Kidney (tissue), 13 donors: ENCODE measurements at regions not wholly inside any gene's neighbourhood (a gene's known extent, or its start where the extent isn't known, plus 50 kb on each side); places are given as distances from the start of the nearest gene placed in this dataset.
"Not testable (repeated sequence)": the region's sequence is repeated elsewhere in the genome, so short reads cannot be mapped to it uniquely, and the experiment has no call there.

Source experiments
- DNase-seq, 5 donors: peaks; one replicate each; pipeline ENCODE4 v3.0.0-alpha.2; 2013 to 2020
- FAIRE-seq: peaks from 2 replicates; lab custom pipeline; 2012; peaks lifted over from hg19 to GRCh38; lab: Jason Lieb, UNC
- H3K27ac ChIP-seq, 2 donors: one replicate each; pipeline ENCODE4 v1.7.0; 2013; ENCODE audit warnings: low read depth in 2 of 2, low read length in 2 of 2, inconsistent platforms in 1 of 2
- H3K27me3 ChIP-seq: one replicate; pipeline ENCODE4 v1.7.1; 2013; ENCODE audit warnings: low read length, inconsistent platforms; ENCODE audit not compliant: control insufficient read depth, insufficient read depth
- H3K36me3 ChIP-seq, 3 donors: one replicate each; pipeline versions ENCODE4 v1.7.0 to v1.7.1; 2013; ENCODE audit warnings: low read length in 3 of 3, control low read depth in 1 of 3, inconsistent platforms in 1 of 3; ENCODE audit not compliant: insufficient read depth in 3 of 3, control insufficient read depth in 2 of 3
- H3K4me1 ChIP-seq, 3 donors: one replicate each; pipeline versions ENCODE4 v1.7.0 to v1.7.1; 2013; ENCODE audit warnings: low read length in 3 of 3, inconsistent platforms in 1 of 3, low read depth in 1 of 3; ENCODE audit not compliant: control insufficient read depth in 2 of 3, insufficient read depth in 2 of 3
- H3K4me3 ChIP-seq, 3 donors: one replicate each; pipeline versions ENCODE4 v1.7.0 to v1.8.1; 2013; ENCODE audit warnings: low read length in 3 of 3, control low read depth in 1 of 3, inconsistent platforms in 1 of 3
- H3K9ac ChIP-seq, 3 donors: one replicate each; pipeline versions ENCODE4 v1.7.0 to v1.7.1; 2013; ENCODE audit warnings: low read length in 3 of 3, control low read depth in 1 of 3, inconsistent platforms in 1 of 3
- H3K9me3 ChIP-seq, 3 donors: one replicate each; pipeline versions ENCODE4 v1.7.0 to v1.7.1; 2013; ENCODE audit warnings: low read length in 3 of 3, control low read depth in 1 of 3, inconsistent platforms in 1 of 3; ENCODE audit not compliant: control insufficient read depth in 2 of 3, insufficient read depth in 1 of 3
- CTCF ChIP-seq: IDR thresholded peaks from 3 replicates; pipeline ENCODE4 v1.5.1; 2012; ENCODE audit warnings: mild to moderate bottlenecking, moderate library complexity, borderline replicate concordance; ENCODE audit not compliant: insufficient read depth; ENCODE audit errors: extremely low read depth
- intact Hi-C: fragments of 100-400 bp; cut with DNase I; formaldehyde crosslinking; loops from one replicate; pipeline ENCODE4 v1.11.1; 2022
- donor health status: control.
- donor health status: control.
- donor health status: control.
- donor health status: control.
- donor health status: control.
- donor health status: DM: yes; HTN: yes; CAD: no.
- donor health status: Normal renal cell carcinoma (clear cell type).

GRCh38 chr4:9110700-9111099 lies 59.5 kb upstream of the FAM90A26 start:
- H3K27me3 ChIP-seq, intact Hi-C loops, H3K9ac ChIP-seq, DNase-seq, FAIRE-seq, H3K4me3 ChIP-seq, H3K36me3 ChIP-seq, H3K9me3 ChIP-seq, H3K27ac ChIP-seq, H3K4me1 ChIP-seq: not testable (repeated sequence)

GRCh38 chr4:9103148-9103524 lies 67.1 kb upstream of the FAM90A26 start:
- H3K36me3 ChIP-seq, DNase-seq, intact Hi-C loops, H3K9ac ChIP-seq, FAIRE-seq, H3K9me3 ChIP-seq, H3K4me1 ChIP-seq, H3K27me3 ChIP-seq, H3K27ac ChIP-seq: not testable (repeated sequence)
- peak overlapping the region in 1 of 3 donors; percentile 37 for H3K4me3 ChIP-seq
- TF ChIP-seq CTCF = peak; percentile 36

GRCh38 chr4:9102471-9103147 lies 67.6 kb upstream of the FAM90A26 start:
- not testable (repeated sequence) for FAIRE-seq
- H3K27ac ChIP-seq = peak overlapping the region in 1 of 2 donors; percentile 51

GRCh38 chr4:9096330-9096729 lies 73.9 kb upstream of the FAM90A26 start:
- H3K9ac ChIP-seq, H3K27ac ChIP-seq, H3K9me3 ChIP-seq, H3K4me3 ChIP-seq, DNase-seq, FAIRE-seq, H3K36me3 ChIP-seq, H3K4me1 ChIP-seq, H3K27me3 ChIP-seq, intact Hi-C loops: not testable (repeated sequence)

More at GRCh38 chr4:9102471-9103147, 67.6 kb upstream of the FAM90A26 start:
- H3K4me3 ChIP-seq = peak overlapping the region in 1 of 3 donors; percentile 37
- H3K4me1 ChIP-seq, H3K9me3 ChIP-seq, H3K27me3 ChIP-seq, H3K36me3 ChIP-seq, H3K9ac ChIP-seq, intact Hi-C loops: not testable (repeated sequence)
- DNase-seq = peak in 4 of 5 donors; percentile 31 to 70 (median 48)

- H3K36me3 ChIP-seq, H3K27ac ChIP-seq, H3K9me3 ChIP-seq, H3K27me3 ChIP-seq, H3K9ac ChIP-seq, H3K4me1 ChIP-seq, intact Hi-C loops, H3K4me3 ChIP-seq: not testable (repeated sequence)
- peak in 2 of 5 donors; percentile 11 to 36 for DNase-seq
- peak; percentile 11 for FAIRE-seq
These were observed 91.4 kb upstream of the FAM90A26 start for GRCh38 chr4:9078796-9079195.

GRCh38 chr4:9076974-9077373 lies 93.2 kb upstream of the FAM90A26 start:
- intact Hi-C loops = not testable (repeated sequence)

GRCh38 chr4:9076486-9076885 lies 93.7 kb upstream of the FAM90A26 start:
- H3K4me3 ChIP-seq, H3K36me3 ChIP-seq, intact Hi-C loops, FAIRE-seq, H3K9me3 ChIP-seq, H3K9ac ChIP-seq, H3K27me3 ChIP-seq, DNase-seq, H3K4me1 ChIP-seq, H3K27ac ChIP-seq: not testable (repeated sequence)

More at GRCh38 chr4:9076974-9077373, 93.2 kb upstream of the FAM90A26 start:
- not testable (repeated sequence) for H3K4me1 ChIP-seq, H3K36me3 ChIP-seq, FAIRE-seq, H3K9me3 ChIP-seq, H3K4me3 ChIP-seq, H3K9ac ChIP-seq, H3K27me3 ChIP-seq, H3K27ac ChIP-seq
- DNase-seq = peak in 1 of 5 donors; percentile 11

- peak overlapping the region in 1 of 2 donors; percentile 51 for H3K27ac ChIP-seq
- H3K9me3 ChIP-seq, H3K36me3 ChIP-seq, H3K9ac ChIP-seq, DNase-seq, intact Hi-C loops, H3K4me1 ChIP-seq, FAIRE-seq, H3K27me3 ChIP-seq, H3K4me3 ChIP-seq: not testable (repeated sequence)
These were observed 96.8 kb upstream of the FAM90A26 start for GRCh38 chr4:9073371-9073770.
